Putamen (tissue), 1 donor: ENCODE measurements at regions not wholly inside any gene's neighbourhood (a gene's known extent, or its start where the extent isn't known, plus 50 kb on each side); places are given as distances from the start of the nearest gene placed in this dataset.
"Not testable (repeated sequence)": the region's sequence is repeated elsewhere in the genome, so short reads cannot be mapped to it uniquely, and the experiment has no call there.

ENCODE experiments used
- DNase-seq: peaks from one replicate; pipeline ENCODE4 v3.0.0-alpha.2; 2016; ENCODE audit warnings: low spot score

- no peak for DNase-seq
Measured at GRCh38 chr1:73218995-73219546, 936.7 kb upstream of the NEGR1 start.

- no peak for DNase-seq
Measured at GRCh38 chr1:73205294-73205973, 923.1 kb upstream of the NEGR1 start.

GRCh38 chr1:73197972-73198371, 915.6 kb upstream of the NEGR1 start:
- no peak for DNase-seq

- no peak for DNase-seq
Measured at GRCh38 chr1:73194965-73195364, 912.6 kb upstream of the NEGR1 start.

- DNase-seq = not testable (repeated sequence)
Measured at GRCh38 chr1:73183581-73183980, 901.2 kb upstream of the NEGR1 start.

GRCh38 chr1:73181190-73181540, 898.8 kb upstream of the NEGR1 start:
- DNase-seq = no peak

- no peak for DNase-seq
Measured at GRCh38 chr1:73180397-73181189, 898.3 kb upstream of the NEGR1 start.

- no peak for DNase-seq
Measured at GRCh38 chr1:73176902-73177301, 894.6 kb upstream of the NEGR1 start.

GRCh38 chr1:73167009-73167657, 884.8 kb upstream of the NEGR1 start:
- no peak for DNase-seq

GRCh38 chr1:73162564-73162963, 880.2 kb upstream of the NEGR1 start:
- no peak for DNase-seq

GRCh38 chr1:73161418-73161817, 879.1 kb upstream of the NEGR1 start:
- no peak for DNase-seq

GRCh38 chr1:73160759-73161158, 878.4 kb upstream of the NEGR1 start:
- DNase-seq = no peak

- no peak for DNase-seq
Measured at GRCh38 chr1:73144311-73144710, 862.0 kb upstream of the NEGR1 start.

- no peak for DNase-seq
Measured at GRCh38 chr1:73136975-73137374, 854.6 kb upstream of the NEGR1 start.

GRCh38 chr1:73106931-73107330, 824.6 kb upstream of the NEGR1 start:
- no peak for DNase-seq

- DNase-seq = no peak
Measured at GRCh38 chr1:73105755-73106154, 823.4 kb upstream of the NEGR1 start.

GRCh38 chr1:73104749-73105148, 822.4 kb upstream of the NEGR1 start:
- DNase-seq = no peak

- no peak for DNase-seq
Measured at GRCh38 chr1:73100216-73100615, 817.9 kb upstream of the NEGR1 start.

GRCh38 chr1:73097917-73098316, 815.6 kb upstream of the NEGR1 start:
- no peak for DNase-seq

- DNase-seq = no peak
Measured at GRCh38 chr1:73096841-73097240, 814.5 kb upstream of the NEGR1 start.

- no peak for DNase-seq
Measured at GRCh38 chr1:73092383-73092782, 810.0 kb upstream of the NEGR1 start.

GRCh38 chr1:73066866-73067265, 784.5 kb upstream of the NEGR1 start:
- no peak for DNase-seq
